ENCODE measurements at regions not wholly inside any gene's neighbourhood (a gene's known extent, or its start where the extent isn't known, plus 50 kb on each side); places are given as distances from the start of the nearest gene placed in this dataset.
"Not testable (repeated sequence)": the region's sequence is repeated elsewhere in the genome, so short reads cannot be mapped to it uniquely, and the experiment has no call there.

DNA sequence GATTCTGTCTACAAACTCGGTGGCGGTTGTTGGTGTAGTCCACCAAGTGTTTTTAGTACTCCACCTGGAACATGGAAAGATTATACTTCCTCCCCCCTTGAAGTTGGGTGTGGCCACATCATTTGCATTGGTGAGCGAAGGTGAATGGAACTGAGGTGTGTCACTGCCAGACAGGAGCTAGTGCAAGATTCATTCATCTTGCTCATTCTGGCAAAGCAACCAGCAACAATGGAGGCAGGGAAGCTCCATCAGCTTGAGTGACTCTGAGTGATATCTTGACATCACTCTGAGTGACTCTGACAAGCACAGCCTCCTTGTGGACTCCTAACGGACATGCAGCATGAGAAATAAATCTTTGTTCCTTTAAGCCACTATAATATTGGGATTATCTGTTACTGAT lies 54.7 kb upstream of the SLC1A4 start:
- no peak overlapping the region for H3K4me3 ChIP-seq (ENCODE audit: low read length)
- H3K27me3 ChIP-seq (ENCODE audit: insufficient read depth, low read length) = peaks cover 3% of the 10 kb centered on the region; the same call in 1 of the 2 replicates
- H3K36me3 ChIP-seq (ENCODE audit: insufficient read depth, low read depth, low read length) = no peaks in the 10 kb centered on the region
- no peak overlapping the region for H3K27ac ChIP-seq (ENCODE audit: low read length)
- no peak overlapping the region for H3K9ac ChIP-seq (ENCODE audit: low read depth, low read length)
- H3K4me1 ChIP-seq (ENCODE audit: insufficient read depth, low read length) = no peaks in the 10 kb centered on the region; the same call in 1 of the 2 replicates
- H3K9me3 ChIP-seq (ENCODE audit: insufficient read depth, low read depth, low read length) = no peaks in the 10 kb centered on the region

DNA sequence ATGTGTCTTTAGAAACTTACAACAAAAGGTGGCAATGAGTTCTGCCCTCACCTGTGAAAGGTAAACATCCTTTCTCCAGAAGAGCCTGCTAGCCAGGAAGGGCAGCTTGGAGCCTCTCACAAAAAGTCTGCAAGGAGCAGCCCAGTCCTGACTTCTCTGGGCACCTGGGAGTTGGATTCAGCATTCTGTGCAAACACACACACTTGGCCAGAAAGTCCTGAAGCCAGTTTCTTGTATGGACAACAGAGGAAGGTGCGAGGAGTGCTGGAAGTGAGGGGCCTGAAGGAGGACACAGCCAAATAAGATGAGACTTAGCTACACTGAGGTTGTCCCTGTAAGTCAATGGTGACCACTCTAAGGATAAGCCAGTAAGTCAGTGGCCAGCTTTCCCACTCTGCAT lies 52.4 kb upstream of the SLC1A4 start:
- H3K27ac ChIP-seq (ENCODE audit: low read length) = no peak overlapping the region
- H3K4me1 ChIP-seq (ENCODE audit: insufficient read depth, low read length) = no peaks in the 10 kb centered on the region; the same call in 1 of the 2 replicates
- H3K9me3 ChIP-seq (ENCODE audit: insufficient read depth, low read depth, low read length) = no peaks in the 10 kb centered on the region
- no peak overlapping the region for H3K4me3 ChIP-seq (ENCODE audit: low read length)
- H3K27me3 ChIP-seq (ENCODE audit: insufficient read depth, low read length) = no peaks in the 10 kb centered on the region
- H3K36me3 ChIP-seq (ENCODE audit: insufficient read depth, low read depth, low read length) = no peaks in the 10 kb centered on the region
- H3K9ac ChIP-seq (ENCODE audit: low read depth, low read length) = no peak overlapping the region

DNA sequence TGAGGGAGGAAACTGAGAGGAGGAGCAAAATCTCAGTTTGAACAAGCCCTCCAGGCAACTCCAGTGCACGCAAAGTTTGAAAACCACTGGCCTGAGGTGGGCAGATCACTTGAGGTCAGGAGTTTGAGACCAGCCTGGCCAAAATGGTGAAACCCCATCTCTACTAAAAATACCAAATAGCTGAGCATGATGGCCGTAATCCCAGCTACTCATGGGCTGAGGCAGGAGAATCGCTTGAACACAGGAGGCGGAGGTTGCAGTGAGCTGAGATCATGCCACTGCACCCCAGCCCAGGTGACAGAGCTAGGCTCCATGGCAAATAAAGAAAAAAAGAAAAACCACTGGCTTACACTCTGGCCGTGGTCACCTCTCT lies 51.9 kb upstream of the SLC1A4 start:
- H3K27me3 ChIP-seq (ENCODE audit: insufficient read depth, low read length); H3K4me3 ChIP-seq (ENCODE audit: low read length); H3K36me3 ChIP-seq (ENCODE audit: insufficient read depth, low read depth, low read length); H3K4me1 ChIP-seq (ENCODE audit: insufficient read depth, low read length); H3K9ac ChIP-seq (ENCODE audit: low read depth, low read length); H3K9me3 ChIP-seq (ENCODE audit: insufficient read depth, low read depth, low read length); H3K27ac ChIP-seq (ENCODE audit: low read length): not testable (repeated sequence)

GRCh38 chr2:64937687-64938491 lies 51.3 kb upstream of the SLC1A4 start:
- no peak overlapping the region for H3K27ac ChIP-seq (ENCODE audit: low read length)
- no peaks in the 10 kb centered on the region for H3K9me3 ChIP-seq (ENCODE audit: insufficient read depth, low read depth, low read length)
- H3K9ac ChIP-seq (ENCODE audit: low read depth, low read length) = no peak overlapping the region
- H3K4me1 ChIP-seq (ENCODE audit: insufficient read depth, low read length) = no peaks in the 10 kb centered on the region; the same call in 1 of the 2 replicates
- H3K27me3 ChIP-seq (ENCODE audit: insufficient read depth, low read length) = no peaks in the 10 kb centered on the region
- H3K36me3 ChIP-seq (ENCODE audit: insufficient read depth, low read depth, low read length) = no peaks in the 10 kb centered on the region
- no peak overlapping the region for H3K4me3 ChIP-seq (ENCODE audit: low read length)

GRCh38 chr2:64938607-64939285 lies 50.5 kb upstream of the SLC1A4 start:
- H3K27ac ChIP-seq (ENCODE audit: low read length) = no peak overlapping the region
- no peaks in the 10 kb centered on the region for H3K9me3 ChIP-seq (ENCODE audit: insufficient read depth, low read depth, low read length)
- H3K4me1 ChIP-seq (ENCODE audit: insufficient read depth, low read length) = no peaks in the 10 kb centered on the region; the same call in 1 of the 2 replicates
- H3K9ac ChIP-seq (ENCODE audit: low read depth, low read length) = no peak overlapping the region
- H3K36me3 ChIP-seq (ENCODE audit: insufficient read depth, low read depth, low read length) = no peaks in the 10 kb centered on the region
- H3K27me3 ChIP-seq (ENCODE audit: insufficient read depth, low read length) = no peaks in the 10 kb centered on the region
- H3K4me3 ChIP-seq (ENCODE audit: low read length) = no peak overlapping the region

GRCh38 chr2:64939332-64939917 lies 49.8 kb upstream of the SLC1A4 start:
- Histone ChIP-seq H3K9ac (ENCODE audit: low read depth, low read length) (no peak overlapping the region), H3K4me3 (ENCODE audit: low read length) (no peak overlapping the region), H3K36me3 (ENCODE audit: insufficient read depth, low read depth, low read length) (no peaks in the 10 kb centered on the region), H3K9me3 (ENCODE audit: insufficient read depth, low read depth, low read length) (no peaks in the 10 kb centered on the region), H3K4me1 (ENCODE audit: insufficient read depth, low read length) (no peaks in the 10 kb centered on the region; the same call in 1 of the 2 replicates), H3K27ac (ENCODE audit: low read length) (no peak overlapping the region), H3K27me3 (ENCODE audit: insufficient read depth, low read length) (no peaks in the 10 kb centered on the region)

Measured in iPS-20b (cell line).